ENCODE measurements at regions not wholly inside any gene's neighbourhood (a gene's known extent, or its start where the extent isn't known, plus 50 kb on each side); places are given as distances from the start of the nearest gene placed in this dataset.

DNA sequence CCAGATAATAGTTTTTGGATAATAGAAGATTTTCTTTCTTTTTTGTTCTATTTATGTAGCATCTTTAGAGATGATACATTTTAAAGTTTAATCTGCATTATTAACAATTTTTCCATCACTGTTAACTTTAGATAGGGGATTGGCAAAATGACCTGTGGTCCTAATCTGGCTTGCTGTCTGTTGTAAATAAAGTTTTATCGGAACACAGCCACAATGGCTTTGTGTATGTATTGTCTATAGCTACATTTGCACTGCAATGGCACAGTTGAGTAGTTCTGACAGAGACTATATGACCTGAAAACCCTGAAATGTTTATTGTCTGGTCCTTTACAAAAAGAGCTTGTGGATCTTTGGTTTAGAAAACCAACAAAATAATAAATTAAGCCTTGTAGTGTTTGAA lies 97.0 kb upstream of the CERS6 start:
- TF ChIP-seq POLR2A (IDR thresholded peaks at IDR 0.05), result no peak
- TF ChIP-seq, protein P1, sequence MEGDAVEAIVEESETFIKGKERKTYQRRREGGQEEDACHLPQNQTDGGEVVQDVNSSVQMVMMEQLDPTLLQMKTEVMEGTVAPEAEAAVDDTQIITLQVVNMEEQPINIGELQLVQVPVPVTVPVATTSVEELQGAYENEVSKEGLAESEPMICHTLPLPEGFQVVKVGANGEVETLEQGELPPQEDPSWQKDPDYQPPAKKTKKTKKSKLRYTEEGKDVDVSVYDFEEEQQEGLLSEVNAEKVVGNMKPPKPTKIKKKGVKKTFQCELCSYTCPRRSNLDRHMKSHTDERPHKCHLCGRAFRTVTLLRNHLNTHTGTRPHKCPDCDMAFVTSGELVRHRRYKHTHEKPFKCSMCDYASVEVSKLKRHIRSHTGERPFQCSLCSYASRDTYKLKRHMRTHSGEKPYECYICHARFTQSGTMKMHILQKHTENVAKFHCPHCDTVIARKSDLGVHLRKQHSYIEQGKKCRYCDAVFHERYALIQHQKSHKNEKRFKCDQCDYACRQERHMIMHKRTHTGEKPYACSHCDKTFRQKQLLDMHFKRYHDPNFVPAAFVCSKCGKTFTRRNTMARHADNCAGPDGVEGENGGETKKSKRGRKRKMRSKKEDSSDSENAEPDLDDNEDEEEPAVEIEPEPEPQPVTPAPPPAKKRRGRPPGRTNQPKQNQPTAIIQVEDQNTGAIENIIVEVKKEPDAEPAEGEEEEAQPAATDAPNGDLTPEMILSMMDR (IDR thresholded peaks at IDR 0.05), result no peak
